ENCODE measurements at regions not wholly inside any gene's neighbourhood (a gene's known extent, or its start where the extent isn't known, plus 50 kb on each side); places are given as distances from the start of the nearest gene placed in this dataset.
"Not testable (repeated sequence)": the region's sequence is repeated elsewhere in the genome, so short reads cannot be mapped to it uniquely, and the experiment has no call there.

DNA sequence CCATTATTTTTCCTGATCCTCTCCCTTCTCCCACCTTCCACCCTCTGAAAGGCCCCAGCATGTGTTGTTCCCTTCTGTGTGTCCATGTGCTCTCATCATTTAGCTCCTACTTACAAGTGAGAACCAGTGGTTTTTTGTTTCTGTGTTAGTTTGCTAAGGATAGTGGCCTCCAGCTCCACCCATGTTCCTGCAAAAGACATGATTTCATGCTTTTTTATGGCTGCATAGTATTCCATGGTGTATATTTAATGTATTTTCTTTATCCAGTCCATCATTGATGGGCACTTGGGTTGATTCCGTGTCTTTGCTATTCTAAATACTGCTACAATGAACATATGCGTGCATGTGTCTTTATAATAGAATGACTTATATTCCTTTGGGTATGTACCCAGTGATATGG lies 89.4 kb upstream of the C1orf174 start:
- DNase-seq (ENCODE audit: low read depth in 3 of 3, low spot score in 2 of 3) = no peak

DNA sequence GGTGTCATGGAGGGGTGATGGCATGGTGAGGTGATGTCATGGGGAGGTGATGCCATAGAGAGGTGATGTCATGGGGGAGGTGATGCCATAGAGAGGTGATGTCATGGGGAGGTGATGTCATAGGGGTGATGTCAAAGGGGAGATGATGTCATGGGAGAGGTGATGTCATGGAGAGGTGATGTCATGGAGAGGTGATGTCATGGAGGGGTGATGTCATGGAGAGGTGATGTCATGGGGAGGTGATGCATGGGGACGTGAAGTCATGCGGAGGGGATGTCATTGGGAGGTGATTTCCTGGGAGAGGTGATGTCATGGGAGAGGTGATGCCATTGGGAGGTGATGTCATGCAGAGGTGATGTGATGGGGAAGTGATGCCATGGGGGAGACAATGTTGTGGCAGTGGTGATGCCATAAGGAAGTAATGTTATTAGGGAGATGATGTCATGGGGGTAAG lies 92.1 kb upstream of the C1orf174 start:
- DNase-seq (ENCODE audit: low read depth in 3 of 3, low spot score in 2 of 3) = no peak

DNA sequence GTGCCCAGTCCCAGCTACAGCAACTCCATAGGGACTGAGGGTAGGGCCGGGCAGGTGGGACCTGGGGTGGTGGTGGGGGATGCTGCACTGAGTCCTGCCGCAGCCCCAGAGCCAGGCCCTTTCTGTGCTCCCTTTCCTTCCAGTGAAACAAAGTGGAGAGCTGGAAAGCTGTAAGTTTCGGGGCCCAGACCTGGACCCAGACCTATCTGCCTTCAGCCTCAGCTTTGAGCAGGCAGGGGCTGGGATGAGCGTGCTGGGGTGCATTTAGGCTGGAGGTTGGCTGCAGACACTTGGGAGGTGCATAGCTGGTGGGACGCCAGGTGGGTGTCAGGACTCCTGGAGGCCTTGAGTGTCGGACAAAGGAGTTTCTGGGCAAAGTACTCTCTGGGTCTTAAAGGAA lies 92.7 kb upstream of the C1orf174 start:
- DNase-seq (ENCODE audit: low read depth in 3 of 3, low spot score in 2 of 3) = no peak

DNA sequence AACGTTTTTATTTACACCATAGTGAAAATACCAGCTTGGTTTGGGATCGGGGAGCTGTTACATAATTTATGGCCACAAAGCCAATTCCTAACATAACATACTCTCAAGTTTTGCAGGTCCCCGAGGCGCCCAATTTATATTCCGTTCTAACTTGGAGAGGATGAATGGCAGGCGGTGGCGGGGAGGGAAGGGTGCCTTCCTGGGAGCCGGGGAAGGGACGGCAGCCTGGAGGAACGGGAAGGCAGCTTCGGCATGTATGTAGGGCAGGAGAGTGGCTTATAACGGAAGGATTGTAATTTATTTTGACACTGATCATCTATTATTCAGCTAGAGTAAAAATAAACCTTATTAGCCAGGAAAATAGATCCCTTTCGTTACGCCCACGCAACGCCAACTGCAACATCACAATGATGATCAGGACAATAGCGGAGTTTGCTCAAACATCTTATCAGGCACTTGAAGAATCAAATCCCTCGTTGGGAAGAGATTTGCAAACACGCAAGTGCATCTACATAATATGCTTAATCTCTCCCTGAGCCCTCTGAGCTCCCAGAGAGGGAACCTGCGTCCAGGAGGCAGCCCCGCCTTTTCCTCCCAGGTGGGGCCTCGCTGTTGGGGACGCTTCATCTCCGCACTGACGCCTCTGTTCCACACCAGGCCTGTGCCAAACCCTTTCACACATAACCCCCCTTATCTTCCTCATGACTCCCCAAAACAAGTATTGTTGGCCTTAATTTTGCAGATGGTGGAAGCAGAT lies 93.7 kb upstream of the C1orf174 start:
- no peak for DNase-seq (ENCODE audit: low read depth in 3 of 3, low spot score in 2 of 3)

DNA sequence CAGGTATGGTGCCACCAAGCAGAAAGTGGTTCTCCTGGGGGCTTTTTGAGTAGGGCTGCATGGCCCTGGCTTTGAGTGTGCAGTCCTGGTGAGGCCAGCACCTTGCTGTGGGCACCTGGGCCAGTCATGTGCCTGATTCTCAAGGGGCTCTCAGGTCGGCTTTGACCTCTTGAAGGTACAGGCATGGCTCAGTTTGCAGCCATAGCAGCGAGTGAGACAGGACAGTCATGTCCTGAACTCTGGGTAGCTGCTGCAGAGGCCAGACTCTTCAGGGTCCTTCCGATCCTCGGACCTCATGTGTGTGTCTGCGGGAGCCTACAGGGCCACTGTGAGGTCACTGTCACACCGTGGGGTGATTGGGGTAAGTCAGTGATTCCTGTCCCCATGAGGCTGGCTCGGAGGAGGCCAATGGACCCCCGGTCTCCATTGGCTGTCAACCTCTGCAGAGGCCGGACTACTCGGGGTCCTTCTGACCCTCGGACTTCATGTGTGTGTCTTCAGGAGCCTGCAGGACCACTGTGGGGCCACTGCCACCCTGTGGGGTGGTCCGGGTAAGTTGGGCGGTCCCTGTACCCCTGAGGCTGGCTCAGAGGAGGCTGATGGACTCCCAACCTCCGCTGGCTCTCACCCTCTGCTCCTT lies 95.2 kb upstream of the C1orf174 start:
- DNase-seq (ENCODE audit: low read depth in 3 of 3, low spot score in 2 of 3) = no peak

DNA sequence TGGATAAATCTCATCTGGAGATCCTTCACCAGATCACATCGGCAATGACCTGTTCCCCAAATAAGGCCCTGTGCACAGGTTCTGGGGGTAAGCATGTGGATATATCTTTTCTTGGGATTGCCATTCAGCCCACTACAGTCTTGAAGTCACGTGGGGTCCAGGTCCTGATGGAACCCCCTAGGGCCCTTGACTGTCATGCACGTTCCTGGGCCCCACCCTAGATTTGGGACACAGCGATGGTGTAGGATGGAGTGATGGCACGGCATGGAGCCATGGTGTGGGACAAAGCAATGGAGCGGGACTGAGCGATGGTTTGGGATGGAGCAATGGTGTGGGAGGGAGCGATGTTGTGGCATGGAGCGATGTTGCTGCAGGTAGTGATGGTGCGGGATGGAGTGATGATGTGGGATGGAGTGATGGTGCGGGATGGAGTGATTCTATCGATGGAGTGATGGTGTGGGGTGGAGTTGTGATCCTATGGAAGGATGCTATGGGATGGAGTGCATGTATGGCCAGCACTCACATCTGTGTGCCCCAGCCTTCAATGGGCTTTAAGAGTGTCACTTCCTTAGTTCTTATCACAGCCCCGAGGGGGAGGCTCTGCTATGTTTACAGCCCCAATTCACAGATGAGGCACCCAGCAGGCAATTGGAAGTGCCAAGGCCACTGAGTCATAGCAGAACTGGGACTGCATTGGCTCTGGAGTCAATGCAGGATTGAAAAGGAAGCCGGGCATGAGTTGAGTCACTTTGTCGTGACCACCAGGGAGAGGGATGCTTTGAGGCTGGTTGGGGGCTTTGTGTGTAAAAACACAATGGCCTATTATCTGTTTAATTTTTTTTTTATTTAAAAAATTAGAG lies 97.0 kb upstream of the C1orf174 start:
- no peak for DNase-seq (ENCODE audit: low read depth in 3 of 3, low spot score in 2 of 3)

DNA sequence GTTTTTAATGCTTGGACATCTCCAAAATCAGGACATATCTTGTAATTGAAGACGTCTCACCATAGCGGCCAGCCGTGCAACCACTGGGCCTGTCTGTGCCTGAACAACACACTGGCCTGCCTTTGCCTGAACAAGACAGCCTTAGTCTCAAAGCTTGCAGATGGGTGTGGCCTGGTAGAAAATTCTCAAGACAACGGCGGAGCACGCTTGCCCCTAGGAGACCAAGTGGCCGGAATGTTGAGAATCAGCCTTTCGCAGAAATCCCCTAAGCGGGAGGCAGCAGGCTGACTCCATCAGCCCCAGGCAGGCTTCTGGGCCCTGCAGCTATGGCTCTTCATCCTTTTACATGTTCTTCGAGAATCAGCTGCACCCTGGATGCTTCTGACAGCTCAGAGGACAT lies 98.0 kb upstream of the C1orf174 start:
- no peak for DNase-seq (ENCODE audit: low read depth in 3 of 3, low spot score in 2 of 3)

DNA sequence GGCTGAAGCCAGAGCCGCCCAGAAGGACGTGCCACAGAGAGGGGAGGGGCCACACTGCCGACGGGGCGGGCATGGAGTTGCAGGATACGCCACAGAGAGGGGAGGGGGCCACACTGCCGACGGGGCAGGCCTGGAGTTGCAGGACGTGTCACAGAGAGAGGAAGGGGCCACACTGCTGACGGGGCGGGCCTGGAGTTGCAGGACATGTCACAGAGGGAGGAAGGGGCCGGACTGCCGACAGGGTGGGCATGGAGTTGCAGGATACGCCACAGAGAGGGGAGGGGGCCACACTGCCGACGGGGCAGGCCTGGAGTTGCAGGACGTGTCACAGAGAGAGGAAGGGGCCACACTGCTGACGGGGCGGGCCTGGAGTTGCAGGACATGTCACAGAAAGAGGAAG lies 99.4 kb upstream of the C1orf174 start:
- DNase-seq (ENCODE audit: low read depth in 3 of 3, low spot score in 2 of 3) = not testable (repeated sequence)

DNA sequence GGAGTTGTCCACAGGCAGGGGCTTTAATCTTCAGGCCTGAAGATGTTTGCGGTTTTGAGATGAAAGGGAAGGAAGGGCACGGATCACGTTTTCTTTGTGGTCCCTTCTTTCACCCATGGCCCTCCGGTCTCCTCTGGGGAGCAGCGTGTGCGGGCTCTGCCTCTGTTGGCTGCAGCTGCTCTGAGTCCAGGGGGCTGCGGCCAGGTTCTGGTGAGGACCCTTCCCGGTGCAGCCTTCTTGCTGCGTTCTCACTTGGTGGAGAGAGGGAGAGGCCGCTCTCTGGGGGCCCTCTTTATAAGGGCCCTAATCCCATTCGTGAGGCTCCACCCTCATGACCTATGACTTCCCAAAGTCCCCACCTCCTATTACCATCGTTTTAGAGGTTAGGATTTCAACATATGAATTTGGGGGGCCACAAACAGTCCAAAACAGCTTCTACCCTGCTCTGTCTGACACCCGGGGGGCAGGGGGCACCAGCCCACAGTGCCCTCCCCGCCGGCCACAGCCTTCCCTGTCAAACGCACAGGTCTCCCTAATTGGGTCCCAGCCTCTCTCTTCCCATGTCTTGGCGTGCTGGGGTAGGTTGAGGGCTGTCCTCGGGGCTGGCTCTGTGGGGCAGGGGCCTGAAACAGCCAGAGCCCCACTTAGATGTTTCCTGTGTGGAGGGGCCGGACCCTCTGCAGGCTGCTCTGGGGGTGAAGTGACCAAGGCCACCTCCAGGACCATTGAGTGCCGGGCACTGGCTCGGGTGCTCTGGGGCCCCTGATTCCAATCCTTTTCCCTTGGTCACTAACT lies 100.1 kb upstream of the C1orf174 start:
- DNase-seq (ENCODE audit: low read depth in 3 of 3, low spot score in 2 of 3) = no peak

DNA sequence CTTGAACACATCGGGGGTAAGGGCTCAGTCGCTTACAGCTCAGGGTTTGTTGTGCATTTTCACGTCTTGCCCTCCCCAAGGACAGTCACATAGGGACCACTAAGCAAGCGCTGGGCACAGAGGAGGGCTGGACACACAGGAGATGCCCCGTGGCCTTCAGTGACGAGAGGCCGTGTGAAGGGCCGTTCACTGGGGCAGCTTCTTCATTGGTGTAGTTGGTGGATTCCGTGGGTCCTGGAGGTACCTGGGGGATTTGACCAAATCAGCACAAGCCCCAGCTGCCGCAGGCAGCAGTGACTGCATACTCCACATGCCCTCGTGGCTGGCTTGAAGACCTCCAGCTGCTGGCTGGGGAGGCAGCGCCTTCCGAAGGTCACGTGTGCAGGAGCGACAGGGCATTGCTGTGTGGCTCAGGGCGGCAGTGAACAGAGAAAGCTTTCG lies 100.8 kb upstream of the C1orf174 start:
- DNase-seq (ENCODE audit: low read depth in 3 of 3, low spot score in 2 of 3) = no peak

DNA sequence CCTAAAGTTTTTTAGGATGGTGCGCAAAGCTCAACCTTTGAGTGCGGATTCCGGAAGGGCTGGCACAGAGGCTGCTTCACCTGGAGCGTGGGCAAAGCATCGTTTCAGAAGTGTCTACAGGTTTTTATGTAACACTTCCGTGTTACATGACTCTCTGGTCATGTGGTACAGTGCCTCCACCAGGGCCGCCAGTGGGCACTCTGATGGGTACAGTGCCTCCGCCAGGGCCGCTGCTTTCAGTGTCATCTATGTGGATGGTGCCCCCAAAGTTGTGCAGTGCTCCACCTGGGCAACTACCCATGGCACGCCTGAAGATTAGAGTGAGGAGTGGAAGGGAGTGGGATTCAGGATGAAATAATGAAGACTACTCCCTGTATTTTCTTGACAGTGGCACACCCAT lies 101.4 kb upstream of the C1orf174 start:
- no peak for DNase-seq (ENCODE audit: low read depth in 3 of 3, low spot score in 2 of 3)

DNA sequence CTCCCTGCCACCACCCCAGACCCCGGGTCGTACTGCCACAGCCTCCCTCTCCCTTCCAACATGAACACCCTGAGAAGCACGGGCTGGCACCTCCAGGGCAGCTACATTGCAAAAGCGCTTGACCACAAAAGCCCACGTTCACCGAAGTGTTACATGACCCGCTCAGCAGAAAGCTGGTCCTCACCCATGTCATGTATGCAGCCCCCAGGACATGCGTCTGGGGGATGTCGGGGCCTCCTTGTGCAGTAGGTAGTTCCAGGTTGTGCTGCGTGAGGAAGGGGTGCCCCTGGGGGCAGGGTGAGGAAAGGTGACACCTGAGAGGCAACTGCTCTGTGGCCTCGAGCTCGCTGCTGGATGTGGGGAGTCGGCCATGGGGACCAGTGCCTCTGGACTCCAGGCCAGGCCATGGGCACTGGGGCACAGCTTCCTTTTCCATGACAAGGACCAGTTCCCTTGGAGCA lies 102.0 kb upstream of the C1orf174 start:
- no peak for DNase-seq (ENCODE audit: low read depth in 3 of 3, low spot score in 2 of 3)

DNA sequence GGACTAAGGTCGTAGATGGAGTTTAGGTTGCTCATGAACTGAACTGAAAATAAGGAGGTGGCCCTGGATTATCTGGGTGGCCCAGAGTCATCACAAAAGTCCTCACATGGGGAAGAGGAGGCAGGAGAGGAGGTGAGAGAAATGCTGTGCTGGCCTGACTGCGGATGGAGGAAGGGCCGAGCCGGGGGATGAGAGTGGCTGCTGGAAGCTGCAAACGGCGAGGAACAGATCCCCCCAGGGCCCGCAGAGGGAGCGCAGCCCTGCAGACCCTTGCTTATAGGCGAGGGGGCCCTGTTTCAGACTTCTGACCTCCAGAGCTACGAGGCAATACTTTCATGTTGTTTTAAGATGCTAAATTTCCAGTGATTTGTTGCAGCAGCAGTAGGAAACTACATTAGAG lies 102.7 kb upstream of the C1orf174 start:
- DNase-seq (ENCODE audit: low read depth in 3 of 3, low spot score in 2 of 3) = no peak

DNA sequence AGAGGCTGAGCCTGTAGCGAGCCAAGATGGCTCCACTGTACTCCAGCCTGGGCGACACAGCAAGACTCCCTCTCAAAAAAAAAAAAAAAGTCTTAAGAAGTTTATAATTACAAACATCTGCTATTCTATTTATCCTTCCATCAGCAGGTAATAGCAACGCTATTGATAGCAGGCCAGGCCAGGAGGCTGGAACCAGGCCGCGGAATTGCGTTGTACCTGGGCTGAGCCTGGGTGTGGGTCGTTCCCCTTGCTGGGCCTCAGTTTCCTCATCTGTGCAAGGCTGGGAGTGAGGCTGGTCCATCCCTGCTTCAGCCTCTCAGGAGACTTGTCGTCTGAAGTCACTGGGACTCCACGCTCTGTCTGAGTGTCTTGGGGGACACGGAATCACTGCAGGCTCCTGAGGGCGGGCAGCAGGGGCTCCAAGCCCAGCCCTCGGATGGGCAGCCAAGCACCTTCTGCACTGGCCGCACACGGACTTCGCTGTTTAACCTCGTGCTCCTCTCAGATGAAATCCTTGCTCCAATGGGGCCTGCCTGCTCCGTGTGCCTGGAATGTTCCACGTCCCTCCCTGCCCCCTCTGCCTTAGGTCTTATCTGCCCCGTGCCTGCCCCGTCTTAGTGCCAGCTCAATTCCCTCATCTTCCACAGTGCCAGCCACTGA lies 103.9 kb upstream of the C1orf174 start:
- no peak for DNase-seq (ENCODE audit: low read depth in 3 of 3, low spot score in 2 of 3)

DNA sequence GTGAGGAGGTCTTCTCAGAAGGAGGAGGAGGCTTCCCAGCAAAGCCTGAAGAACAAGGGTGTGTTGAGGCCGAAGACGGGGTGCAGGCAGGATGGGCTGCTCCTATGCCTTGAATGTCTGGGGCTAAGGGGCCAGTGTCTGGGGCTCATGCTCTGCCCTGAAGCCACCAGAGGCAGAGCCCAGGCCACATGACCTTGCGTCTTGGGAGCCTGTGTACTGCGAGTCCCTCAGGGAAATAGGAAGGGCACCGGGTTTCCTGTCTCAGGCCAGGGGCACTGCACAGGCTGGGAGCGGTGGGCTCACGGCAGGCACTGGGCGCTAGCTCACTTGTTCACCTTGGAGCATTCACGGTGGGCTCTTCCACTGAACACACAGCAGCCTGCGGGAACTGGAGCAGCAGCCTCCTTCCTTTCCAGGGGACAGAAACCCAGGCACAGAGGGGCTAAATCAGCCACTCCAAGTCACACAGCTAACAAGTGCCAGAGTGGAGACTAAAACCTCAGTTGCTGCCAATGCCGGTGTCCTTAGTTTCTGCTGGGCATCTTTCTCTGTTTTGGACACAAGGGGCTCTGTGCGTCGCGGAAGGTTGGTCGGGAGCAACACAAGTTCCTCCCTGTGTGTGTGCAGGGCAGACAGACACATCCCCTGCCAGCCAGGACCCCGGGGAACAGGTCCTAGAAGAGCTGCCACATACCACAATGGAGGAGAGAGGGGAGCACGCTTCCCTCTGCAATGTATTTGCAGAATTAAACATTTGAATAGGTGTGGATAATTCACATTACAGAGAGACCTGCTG lies 104.8 kb upstream of the C1orf174 start:
- DNase-seq (ENCODE audit: low read depth in 3 of 3, low spot score in 2 of 3) = no peak

DNA sequence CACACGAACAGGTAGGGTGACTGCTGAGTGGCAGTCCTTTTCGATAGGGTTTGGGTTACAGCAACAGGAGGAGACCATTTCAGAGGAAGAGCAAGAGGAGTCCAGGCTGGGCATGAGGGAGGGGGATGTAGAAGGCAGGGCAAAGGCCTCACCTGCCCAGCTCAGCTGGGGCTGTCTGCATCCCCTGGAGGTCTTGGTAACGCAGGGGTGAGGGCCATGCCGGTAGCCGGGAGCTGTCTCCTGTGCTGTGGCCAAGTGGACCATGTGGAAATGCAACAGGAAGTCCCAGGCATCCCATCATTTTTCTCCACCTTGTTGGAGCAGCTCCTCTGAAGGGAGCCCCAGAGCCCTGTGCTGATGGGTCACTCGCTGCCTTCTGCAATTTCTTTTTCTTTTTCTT lies 105.4 kb upstream of the C1orf174 start:
- no peak for DNase-seq (ENCODE audit: low read depth in 3 of 3, low spot score in 2 of 3)

DNA sequence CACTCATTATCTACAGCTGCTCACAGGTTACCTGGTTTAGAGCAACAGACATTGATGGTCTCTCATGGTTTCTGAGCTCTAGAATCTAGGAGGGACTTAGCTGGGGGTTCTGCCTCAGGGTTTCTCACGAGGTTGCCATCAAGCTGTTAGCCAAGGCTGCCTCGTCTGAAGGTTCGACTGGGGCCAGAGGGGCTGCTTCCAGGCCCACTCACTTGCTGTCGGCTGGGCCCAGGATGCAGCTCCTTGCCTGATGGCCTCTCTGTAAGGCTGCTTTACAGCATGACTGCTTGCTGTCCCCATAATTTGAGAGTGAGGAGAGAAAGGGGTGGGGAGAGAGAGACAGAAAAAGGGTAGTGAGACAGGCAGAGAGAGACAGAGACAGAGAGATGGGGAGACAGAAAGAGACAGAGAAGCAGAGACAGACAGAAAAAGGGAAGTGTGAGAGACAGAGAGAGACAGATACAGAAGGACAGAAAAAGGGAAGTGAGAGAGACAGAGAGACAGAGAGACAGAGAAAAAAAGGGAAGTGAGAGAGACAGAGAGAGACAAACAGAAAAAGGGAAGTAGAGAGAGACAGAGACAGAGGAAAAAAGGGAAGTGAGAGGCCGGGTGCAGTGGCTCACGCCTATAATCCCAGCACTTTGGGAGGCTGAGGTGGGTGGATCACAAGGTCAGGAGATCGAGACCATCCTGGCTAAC lies 106.8 kb upstream of the C1orf174 start:
- DNase-seq (ENCODE audit: low read depth in 3 of 3, low spot score in 2 of 3) = no peak

DNA sequence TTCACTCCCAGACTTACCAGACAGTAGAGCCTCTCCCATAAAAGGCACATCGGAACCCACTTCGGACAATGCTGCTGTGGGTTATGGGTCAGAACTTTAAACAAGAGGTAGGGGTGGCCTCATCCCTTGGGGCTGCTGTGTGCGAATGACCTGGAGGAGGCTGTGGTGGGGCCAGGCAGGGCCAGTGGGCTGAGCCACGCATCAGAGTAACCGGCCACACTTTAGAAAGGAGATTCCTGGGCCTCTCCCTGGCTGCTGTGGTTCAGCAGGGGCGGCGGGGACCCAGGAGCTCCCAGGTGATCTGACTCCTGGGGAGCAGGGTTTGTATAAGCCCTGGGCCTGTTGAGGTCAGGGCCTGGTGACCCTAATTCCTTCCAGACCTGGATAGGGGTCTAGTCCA lies 110.2 kb upstream of the C1orf174 start:
- DNase-seq (ENCODE audit: low read depth in 3 of 3, low spot score in 2 of 3) = no peak
